Naive thymus-derived CD4-positive, alpha-beta T cell (primary cell): ENCODE measurements at regions not wholly inside any gene's neighbourhood (a gene's known extent, or its start where the extent isn't known, plus 50 kb on each side); places are given as distances from the start of the nearest gene placed in this dataset.
A peak's percentile ranks its signal among the peaks of the same experiment; 100 is the strongest.

Experiments used
- ATAC-seq: fragments of 150-1000 bp; cut with Tn5 transposase; 2 replicates; pipeline ENCODE4 v1.10.0; 2021; ENCODE audit warnings: mild to moderate bottlenecking, moderate library complexity
- CTCF ChIA-PET: fragments of 350-600 bp; sonication (Branson Sonifier 250); formaldehyde crosslinking; loops from one replicate; lab custom pipeline; 2021; ENCODE audit warnings: antibody characterized with exemption; lab: Charles Lee
- POLR2A ChIA-PET: fragments of 350-600 bp; sonication (Branson Sonifier 250); formaldehyde crosslinking; loops from one replicate; lab custom pipeline; 2021; ENCODE audit warnings: antibody characterized with exemption, inconsistent platforms; lab: Charles Lee
- DNase-seq, 9 donors: peaks; one replicate each; pipeline versions ENCODE4 v3.0.0 to v3.0.0-alpha.2; 2020 to 2022; ENCODE audit warnings: mixed read lengths in 1 of 9
- H3K27ac ChIP-seq: one replicate; pipeline ENCODE4 v1.7.0; 2013; ENCODE audit warnings: mild to moderate bottlenecking, low read depth, low read length, moderate library complexity
- H3K27me3 ChIP-seq, 2 donors: one replicate each; pipeline ENCODE4 v1.7.0; 2013; ENCODE audit warnings: low read length in 2 of 2, mild to moderate bottlenecking in 2 of 2, moderate library complexity in 2 of 2; ENCODE audit not compliant: control insufficient read depth in 2 of 2, insufficient read depth in 2 of 2
- H3K36me3 ChIP-seq, 3 experiments: 1 replicate in 2 of 3; 2 replicates in 1 of 3; pipeline ENCODE4 v1.7.0; 2013; ENCODE audit warnings: low read length in 3 of 3, mild to moderate bottlenecking in 3 of 3, moderate library complexity in 1 of 3; ENCODE audit not compliant: insufficient read depth in 3 of 3, control insufficient read depth in 2 of 3
- H3K4me1 ChIP-seq, 2 donors: one replicate each; pipeline ENCODE4 v1.7.0; 2013; ENCODE audit warnings: low read length in 2 of 2, mild to moderate bottlenecking in 2 of 2, moderate library complexity in 1 of 2; ENCODE audit not compliant: control insufficient read depth in 2 of 2, insufficient read depth in 2 of 2
- H3K4me3 ChIP-seq: 2 replicates; pipeline ENCODE4 v1.7.0; 2013; ENCODE audit warnings: mild to moderate bottlenecking, low read length
- H3K9me3 ChIP-seq, 3 experiments: 1 replicate in 2 of 3; 2 replicates in 1 of 3; pipeline ENCODE4 v1.7.0; 2013; ENCODE audit warnings: low read length in 3 of 3; ENCODE audit not compliant: control insufficient read depth in 2 of 3
- H3K27ac Mint-ChIP-seq, 9 donors: one replicate each; pipeline ENCODE4 v1.8.0; 2020 to 2022; ENCODE audit warnings: mixed read lengths in 9 of 9, mild to moderate bottlenecking in 8 of 9, moderate library complexity in 5 of 9, inconsistent platforms in 2 of 9
- H3K27me3 Mint-ChIP-seq, 5 donors: one replicate each; pipeline ENCODE4 v1.8.0; 2021 to 2022; ENCODE audit warnings: mixed read lengths in 5 of 5, mild to moderate bottlenecking in 1 of 5
- H3K36me3 Mint-ChIP-seq, 5 donors: one replicate each; pipeline ENCODE4 v1.8.0; 2020 to 2022; ENCODE audit warnings: mixed read lengths in 5 of 5, mild to moderate bottlenecking in 3 of 5, inconsistent platforms in 1 of 5
- H3K4me1 Mint-ChIP-seq, 7 donors: one replicate each; pipeline ENCODE4 v1.8.0; 2020 to 2022; ENCODE audit warnings: mixed read lengths in 7 of 7, mild to moderate bottlenecking in 3 of 7, inconsistent platforms in 1 of 7
- H3K4me3 Mint-ChIP-seq, 10 donors: one replicate each; pipeline ENCODE4 v1.8.0; 2020 to 2022; ENCODE audit warnings: mild to moderate bottlenecking in 10 of 10, mixed read lengths in 10 of 10, moderate library complexity in 6 of 10, inconsistent platforms in 2 of 10
- H3K9me3 Mint-ChIP-seq, 11 donors: one replicate each; pipeline ENCODE4 v1.8.0; 2020 to 2022; ENCODE audit warnings: mixed read lengths in 11 of 11, mild to moderate bottlenecking in 4 of 11, inconsistent platforms in 1 of 11, moderate library complexity in 1 of 11
- intact Hi-C, 2 donors: fragments of 100-400 bp; cut with micrococcal nuclease; formaldehyde crosslinking; loops; one replicate each; pipeline ENCODE4 v1.15.1; 2023

- peaks cover 9 to 22% (median 13%) of the 10 kb centered on the region in 5 donors for H3K36me3 Mint-ChIP-seq
- DNase-seq (no peak), ATAC-seq (no peak)
- H3K4me1 Mint-ChIP-seq, result peaks cover 0 to 50% (median 18%) of the 10 kb centered on the region in 7 donors
- Histone ChIP-seq H3K27me3 (no peaks in the 10 kb centered on the region), H3K4me3 (no peak overlapping the region), H3K36me3 (no peaks in the 10 kb centered on the region), H3K4me1 (no peaks in the 10 kb centered on the region), H3K27ac (no peak overlapping the region), H3K9me3 (peaks cover 0 to 10% (median 0%) of the 10 kb centered on the region in 3 experiments)
- POLR2A ChIA-PET, result no interaction called here
- no peak overlapping the region for H3K4me3 Mint-ChIP-seq
- peak overlapping the region in 1 of 9 donors; percentile 7 for H3K27ac Mint-ChIP-seq
- CTCF ChIA-PET, result no interaction called here
- H3K27me3 Mint-ChIP-seq, result no peaks in the 10 kb centered on the region
- intact Hi-C loops, result no loop called here
- peaks cover 6 to 28% (median 12%) of the 10 kb centered on the region in 11 donors for H3K9me3 Mint-ChIP-seq
These were observed 412.9 kb upstream of the SUCLG2 start for GRCh38 chr3:68067314-68067713.

GRCh38 chr3:68062926-68063325 is 408.5 kb upstream of the SUCLG2 start:
- H3K27ac Mint-ChIP-seq, result no peak overlapping the region
- CTCF ChIA-PET, result no interaction called here
- H3K9me3 Mint-ChIP-seq, result peaks cover 0 to 7% (median 0%) of the 10 kb centered on the region in 11 donors
- H3K36me3 Mint-ChIP-seq, result peaks cover 4 to 18% (median 14%) of the 10 kb centered on the region in 5 donors
- POLR2A ChIA-PET, result interaction anchor here (0.8 to 1.0 kb wide), 2 partner anchors 115 to 407 kb away, joined by 3 to 4 read pairs; no protein-coding TSS in a partner anchor
- Histone ChIP-seq H3K27me3 (no peaks in the 10 kb centered on the region), H3K9me3 (no peaks in the 10 kb centered on the region), H3K27ac (no peak overlapping the region), H3K4me3 (no peak overlapping the region), H3K4me1 (peaks cover 0 to 33% of the 10 kb centered on the region in 2 donors), H3K36me3 (no peaks in the 10 kb centered on the region)
- DNase-seq (no peak), ATAC-seq (no peak)
- intact Hi-C loops, result no loop called here
- H3K4me3 Mint-ChIP-seq, result no peak overlapping the region
- no peaks in the 10 kb centered on the region for H3K27me3 Mint-ChIP-seq
- H3K4me1 Mint-ChIP-seq, result peaks cover 25 to 72% (median 51%) of the 10 kb centered on the region in 7 donors

- H3K36me3 ChIP-seq, result no peaks in the 10 kb centered on the region
- ATAC-seq (no peak), DNase-seq (no peak)
- ChIA-PET POLR2A (interaction anchor here (0.5 kb wide), 1 partner anchor 55 kb away, joined by 3 read pairs; no protein-coding TSS in a partner anchor), CTCF (no interaction called here)
- peak overlapping the region in 5 of 10 donors; percentile 25 to 68 (median 64) for H3K4me3 Mint-ChIP-seq
- H3K27me3 Mint-ChIP-seq, result no peaks in the 10 kb centered on the region
- peaks cover 11 to 50% of the 10 kb centered on the region in 2 donors for H3K4me1 ChIP-seq
- H3K27ac ChIP-seq, result no peak overlapping the region
- H3K36me3 Mint-ChIP-seq, result peaks cover 0 to 23% (median 14%) of the 10 kb centered on the region in 5 donors
- intact Hi-C loops, result no loop called here
- H3K4me1 Mint-ChIP-seq, result peaks cover 30 to 78% (median 71%) of the 10 kb centered on the region in 7 donors
- no peaks in the 10 kb centered on the region for H3K9me3 ChIP-seq
- peaks cover 0 to 8% (median 0%) of the 10 kb centered on the region in 11 donors for H3K9me3 Mint-ChIP-seq
- no peak overlapping the region for H3K4me3 ChIP-seq
- H3K27me3 ChIP-seq, result no peaks in the 10 kb centered on the region
- peak overlapping the region in 4 of 9 donors; percentile 54 to 84 (median 69) for H3K27ac Mint-ChIP-seq
These were observed 406.5 kb upstream of the SUCLG2 start for GRCh38 chr3:68060910-68061309.

GRCh38 chr3:68060191-68060590 is 405.8 kb upstream of the SUCLG2 start:
- no peaks in the 10 kb centered on the region for H3K36me3 ChIP-seq
- H3K27ac ChIP-seq, result no peak overlapping the region
- intact Hi-C loops, result no loop called here
- no peak overlapping the region for H3K4me3 ChIP-seq
- H3K9me3 Mint-ChIP-seq, result peaks cover 0 to 10% (median 0%) of the 10 kb centered on the region in 11 donors
- peaks cover 30 to 81% (median 78%) of the 10 kb centered on the region in 7 donors for H3K4me1 Mint-ChIP-seq
- H3K36me3 Mint-ChIP-seq, result peaks cover 0 to 27% (median 11%) of the 10 kb centered on the region in 5 donors
- H3K27me3 Mint-ChIP-seq, result no peaks in the 10 kb centered on the region
- DNase-seq (no peak), ATAC-seq (no peak)
- H3K4me1 ChIP-seq, result peaks cover 11 to 54% of the 10 kb centered on the region in 2 donors
- peak overlapping the region in 7 of 9 donors; percentile 3 to 84 (median 54) for H3K27ac Mint-ChIP-seq
- ChIA-PET POLR2A (interaction anchor here (0.5 kb wide), 1 partner anchor 54 kb away, joined by 3 read pairs; no protein-coding TSS in a partner anchor), CTCF (interaction anchor here (0.6 to 1.2 kb wide), 2 partner anchors 49 to 111 kb away, joined by 3 to 4 read pairs; no protein-coding TSS in a partner anchor)
- H3K9me3 ChIP-seq, result no peaks in the 10 kb centered on the region
- H3K4me3 Mint-ChIP-seq, result peak overlapping the region in 7 of 10 donors; percentile 23 to 71 (median 65)
- H3K27me3 ChIP-seq, result no peaks in the 10 kb centered on the region

GRCh38 chr3:68059628-68060152 is 405.3 kb upstream of the SUCLG2 start:
- no peaks in the 10 kb centered on the region for H3K36me3 ChIP-seq
- intact Hi-C loops, result loop anchor here (2.0 to 10.0 kb wide), 6 partner anchors 112 to 1572 kb away; partner anchors contain the start of gene SUCLG2 (in 1 of the 2)
- Mint-ChIP-seq H3K4me1 (peaks cover 32 to 83% (median 79%) of the 10 kb centered on the region in 7 donors), H3K4me3 (peak overlapping the region in 6 of 10 donors; percentile 18 to 72 (median 68)), H3K36me3 (peaks cover 0 to 27% (median 11%) of the 10 kb centered on the region in 5 donors), H3K27ac (peak overlapping the region in 7 of 9 donors; percentile 49 to 86 (median 68)), H3K9me3 (peaks cover 0 to 10% (median 0%) of the 10 kb centered on the region in 11 donors), H3K27me3 (no peaks in the 10 kb centered on the region)
- H3K27me3 ChIP-seq, result no peaks in the 10 kb centered on the region
- ATAC-seq (no peak), DNase-seq (no peak)
- H3K4me3 ChIP-seq, result no peak overlapping the region
- peaks cover 11 to 54% of the 10 kb centered on the region in 2 donors for H3K4me1 ChIP-seq
- no peaks in the 10 kb centered on the region for H3K9me3 ChIP-seq
- ChIA-PET POLR2A (interaction anchor here (0.7 to 1.0 kb wide), 2 partner anchors 26 to 460 kb away, joined by 3 read pairs; no protein-coding TSS in a partner anchor), CTCF (interaction anchor here (0.6 to 1.2 kb wide), 2 partner anchors 49 to 111 kb away, joined by 3 to 4 read pairs; no protein-coding TSS in a partner anchor)
- no peak overlapping the region for H3K27ac ChIP-seq

GRCh38 chr3:68057637-68058320 is 403.4 kb upstream of the SUCLG2 start:
- H3K36me3 ChIP-seq, result no peaks in the 10 kb centered on the region
- peak overlapping the region; percentile 27 for H3K4me3 ChIP-seq
- intact Hi-C loops, result loop anchor here (1.0 to 10.0 kb wide), 13 partner anchors 31 to 1570 kb away; partner anchors contain the start of genes KBTBD8 (in 2 of the 2) and SUCLG2 (in 1 of the 2)
- H3K27ac ChIP-seq, result peak overlapping the region; percentile 62
- peaks cover 30 to 87% (median 82%) of the 10 kb centered on the region in 7 donors for H3K4me1 Mint-ChIP-seq
- H3K9me3 ChIP-seq, result no peaks in the 10 kb centered on the region
- peaks cover 0 to 10% (median 0%) of the 10 kb centered on the region in 11 donors for H3K9me3 Mint-ChIP-seq
- H3K4me3 Mint-ChIP-seq, result peak overlapping the region; percentile 33 to 85 (median 68)
- ATAC-seq (peak; percentile 99), DNase-seq (peak; percentile 16 to 94 (median 91))
- ChIA-PET CTCF (interaction anchor here (0.6 to 2.6 kb wide), 4 partner anchors 9 to 1650 kb away, joined by 3 to 7 read pairs (median 4); no protein-coding TSS in a partner anchor), POLR2A (interaction anchor here (0.6 to 2.0 kb wide), 7 partner anchors 10 to 456 kb away, joined by 3 to 9 read pairs (median 4); no protein-coding TSS in a partner anchor)
- H3K27me3 ChIP-seq, result no peaks in the 10 kb centered on the region
- H3K27ac Mint-ChIP-seq, result peak overlapping the region; percentile 57 to 93 (median 83)
- H3K36me3 Mint-ChIP-seq, result peaks cover 0 to 27% (median 11%) of the 10 kb centered on the region in 5 donors
- no peaks in the 10 kb centered on the region for H3K27me3 Mint-ChIP-seq
- peaks cover 11 to 54% of the 10 kb centered on the region in 2 donors for H3K4me1 ChIP-seq
